ENCODE measurements at regions not wholly inside any gene's neighbourhood (a gene's known extent, or its start where the extent isn't known, plus 50 kb on each side); places are given as distances from the start of the nearest gene placed in this dataset.

DNA sequence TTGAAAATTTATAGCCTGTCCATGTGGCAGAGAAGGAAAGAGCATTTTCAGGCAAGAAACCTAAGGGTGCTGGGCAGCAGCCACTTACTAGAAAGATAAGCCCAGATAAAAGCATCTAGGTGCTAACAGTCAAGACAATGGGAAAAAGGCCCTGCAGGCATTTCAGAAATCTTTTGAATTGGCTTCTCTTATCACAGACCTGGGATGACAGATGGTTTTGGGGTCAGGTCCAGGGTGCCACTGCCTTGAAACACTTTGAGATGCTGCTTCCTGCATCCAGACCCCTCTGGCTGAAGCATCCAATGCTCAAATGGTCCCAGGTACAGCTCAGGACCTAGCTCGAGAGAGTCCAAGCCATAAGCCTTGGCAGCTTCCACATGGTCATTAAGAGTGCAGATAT lies 466.5 kb downstream of the FSCB start:
- intact Hi-C loops (cut with micrococcal nuclease) = no loop called here
- ChIA-PET POLR2A (ENCODE audit: unreplicated experiment) (interaction anchor here (0.7 kb wide), 1 partner anchor 78 kb away, joined by 7 read pairs; no protein-coding TSS in a partner anchor), CTCF (no interaction called here)
- no peak overlapping the region for H2AFZ ChIP-seq (ENCODE audit: low read length)
- no peak overlapping the region for H3K27ac ChIP-seq (ENCODE audit: low read length)
- TF ChIP-seq, protein P1, sequence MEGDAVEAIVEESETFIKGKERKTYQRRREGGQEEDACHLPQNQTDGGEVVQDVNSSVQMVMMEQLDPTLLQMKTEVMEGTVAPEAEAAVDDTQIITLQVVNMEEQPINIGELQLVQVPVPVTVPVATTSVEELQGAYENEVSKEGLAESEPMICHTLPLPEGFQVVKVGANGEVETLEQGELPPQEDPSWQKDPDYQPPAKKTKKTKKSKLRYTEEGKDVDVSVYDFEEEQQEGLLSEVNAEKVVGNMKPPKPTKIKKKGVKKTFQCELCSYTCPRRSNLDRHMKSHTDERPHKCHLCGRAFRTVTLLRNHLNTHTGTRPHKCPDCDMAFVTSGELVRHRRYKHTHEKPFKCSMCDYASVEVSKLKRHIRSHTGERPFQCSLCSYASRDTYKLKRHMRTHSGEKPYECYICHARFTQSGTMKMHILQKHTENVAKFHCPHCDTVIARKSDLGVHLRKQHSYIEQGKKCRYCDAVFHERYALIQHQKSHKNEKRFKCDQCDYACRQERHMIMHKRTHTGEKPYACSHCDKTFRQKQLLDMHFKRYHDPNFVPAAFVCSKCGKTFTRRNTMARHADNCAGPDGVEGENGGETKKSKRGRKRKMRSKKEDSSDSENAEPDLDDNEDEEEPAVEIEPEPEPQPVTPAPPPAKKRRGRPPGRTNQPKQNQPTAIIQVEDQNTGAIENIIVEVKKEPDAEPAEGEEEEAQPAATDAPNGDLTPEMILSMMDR (conservative IDR thresholded peaks at IDR 0.05; ENCODE audit: low read depth, low read length) = no peak
- TF ChIP-seq EZH2 (IDR thresholded peaks at IDR 0.05; ENCODE audit: low read length, unreplicated experiment) (no peak), EZH2phosphoT487 (IDR thresholded peaks at IDR 0.05; ENCODE audit: borderline replicate concordance, low read length) (no peak)
- no peaks in the 10 kb centered on the region for H3K9me3 ChIP-seq (ENCODE audit: low read length)
- BruUV-seq (replicated peaks) = no TSS peak
- no peaks in the 10 kb centered on the region for H3K79me2 ChIP-seq (ENCODE audit: low read length)
- no peaks in the 10 kb centered on the region for H3K36me3 ChIP-seq (ENCODE audit: low read depth, low read length)
- DNase-seq (no peak), ATAC-seq (no peak)
- no peaks in the 10 kb centered on the region for H3K9me2 ChIP-seq (replicated peaks; ENCODE audit: low read length)
- no peak overlapping the region for H3K4me2 ChIP-seq (ENCODE audit: low read length)
- no peaks in the 10 kb centered on the region for H3K27me3 ChIP-seq (ENCODE audit: low read length)
- no peaks in the 10 kb centered on the region for H3F3A ChIP-seq (ENCODE audit: low read length, unreplicated experiment)
- no peaks in the 10 kb centered on the region for H3K4me1 ChIP-seq (ENCODE audit: insufficient read depth, low read length)
- no peak overlapping the region for H3K9ac ChIP-seq (ENCODE audit: low read length)
- H3K4me3 ChIP-seq (ENCODE audit: low read length) = no peak overlapping the region
- no peaks in the 10 kb centered on the region for H4K20me1 ChIP-seq (ENCODE audit: low read length)

DNA sequence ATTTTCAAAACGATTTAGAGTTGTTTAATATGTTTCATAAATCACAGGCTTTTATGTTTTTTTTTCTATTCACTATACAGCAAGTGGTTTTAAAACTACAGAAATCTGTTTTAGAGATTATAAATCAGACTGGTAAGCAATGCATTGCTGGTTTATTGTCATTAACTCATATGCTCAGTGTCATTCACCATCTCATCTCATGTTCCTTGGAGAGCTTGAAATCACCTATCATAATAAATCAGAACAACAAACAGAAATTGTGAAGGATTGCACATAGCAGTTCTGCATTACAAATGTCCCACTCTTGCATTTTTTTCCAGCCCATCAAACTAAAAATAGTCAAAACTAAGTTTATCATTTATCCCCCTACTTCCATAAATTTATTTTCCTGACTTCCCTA lies 470.8 kb downstream of the FSCB start:
- ChIA-PET POLR2A (ENCODE audit: unreplicated experiment) (no interaction called here), CTCF (no interaction called here)
- no TSS peak for BruUV-seq (replicated peaks)
- H3K27ac ChIP-seq (ENCODE audit: low read length) = no peak overlapping the region
- ATAC-seq (no peak), DNase-seq (no peak)
- no peak overlapping the region for H3K9ac ChIP-seq (ENCODE audit: low read length)
- H3K36me3 ChIP-seq (ENCODE audit: low read depth, low read length) = no peaks in the 10 kb centered on the region
- TF ChIP-seq, protein P1 (conservative IDR thresholded peaks at IDR 0.05; ENCODE audit: low read depth, low read length) = no peak
- TF ChIP-seq EZH2phosphoT487 (IDR thresholded peaks at IDR 0.05; ENCODE audit: borderline replicate concordance, low read length) (no peak), EZH2 (IDR thresholded peaks at IDR 0.05; ENCODE audit: low read length, unreplicated experiment) (no peak)
- H3K9me2 ChIP-seq (replicated peaks; ENCODE audit: low read length) = no peaks in the 10 kb centered on the region
- no peak overlapping the region for H3K4me2 ChIP-seq (ENCODE audit: low read length)
- H3K27me3 ChIP-seq (ENCODE audit: low read length) = no peaks in the 10 kb centered on the region
- H2AFZ ChIP-seq (ENCODE audit: low read length) = no peak overlapping the region
- no peak overlapping the region for H3K4me3 ChIP-seq (ENCODE audit: low read length)
- H3K79me2 ChIP-seq (ENCODE audit: low read length) = no peaks in the 10 kb centered on the region
- H3K9me3 ChIP-seq (ENCODE audit: low read length) = no peaks in the 10 kb centered on the region
- intact Hi-C loops (cut with micrococcal nuclease) = no loop called here
- H3K4me1 ChIP-seq (ENCODE audit: insufficient read depth, low read length) = no peaks in the 10 kb centered on the region
- no peaks in the 10 kb centered on the region for H3F3A ChIP-seq (ENCODE audit: low read length, unreplicated experiment)
- H4K20me1 ChIP-seq (ENCODE audit: low read length) = no peaks in the 10 kb centered on the region

- Histone ChIP-seq H3K36me3 (ENCODE audit: low read depth, low read length) (no peaks in the 10 kb centered on the region), H3K4me1 (ENCODE audit: insufficient read depth, low read length) (no peaks in the 10 kb centered on the region), H2AFZ (ENCODE audit: low read length) (no peak overlapping the region), H3K27me3 (ENCODE audit: low read length) (no peaks in the 10 kb centered on the region), H3K9ac (ENCODE audit: low read length) (no peak overlapping the region), H3K9me3 (ENCODE audit: low read length) (no peaks in the 10 kb centered on the region), H3K4me3 (ENCODE audit: low read length) (no peak overlapping the region), H3K27ac (ENCODE audit: low read length) (no peak overlapping the region), H3K4me2 (ENCODE audit: low read length) (no peak overlapping the region), H3K79me2 (ENCODE audit: low read length) (no peaks in the 10 kb centered on the region), H3K9me2 (replicated peaks; ENCODE audit: low read length) (no peaks in the 10 kb centered on the region), H4K20me1 (ENCODE audit: low read length) (no peaks in the 10 kb centered on the region), H3F3A (ENCODE audit: low read length, unreplicated experiment) (no peaks in the 10 kb centered on the region)
- ChIA-PET POLR2A (ENCODE audit: unreplicated experiment) (no interaction called here), CTCF (no interaction called here)
- no TSS peak for BruUV-seq (replicated peaks)
- ATAC-seq (peak; percentile 94), DNase-seq (no peak)
- no peak for TF ChIP-seq EZH2 (IDR thresholded peaks at IDR 0.05; ENCODE audit: low read length, unreplicated experiment)
- TF ChIP-seq EZH2phosphoT487 (IDR thresholded peaks at IDR 0.05; ENCODE audit: borderline replicate concordance, low read length) = no peak
- TF ChIP-seq, protein P1 (conservative IDR thresholded peaks at IDR 0.05; ENCODE audit: low read depth, low read length) = no peak
- intact Hi-C loops (cut with micrococcal nuclease) = no loop called here
These were observed 471.4 kb downstream of the FSCB start for GRCh38 chr14:44035707-44036106.

Measured in PC-3 (cell line).